Posterior vena cava (tissue), 2 donors: ENCODE measurements at regions not wholly inside any gene's neighbourhood (a gene's known extent, or its start where the extent isn't known, plus 50 kb on each side); places are given as distances from the start of the nearest gene placed in this dataset.

Experiments
- DNase-seq: peaks from one replicate; pipeline ENCODE4 v3.0.0-alpha.2; 2020; ENCODE audit warnings: low spot score
- intact Hi-C, 2 donors: fragments of 100-400 bp; cut with DNase I; formaldehyde crosslinking; loops; one replicate each; pipeline versions ENCODE4 v1.14.1 to v1.14.2; 2022 to 2023
- donor health status: DM: yes; HTN: yes; CAD: no.
- donor health status: DM: yes; HTN: yes; CAD: no.

- intact Hi-C loops = no loop called here
- DNase-seq = no peak
Observed at GRCh38 chr3:124398594-124398993, 331.7 kb upstream of the UMPS start.

- DNase-seq = no peak
- intact Hi-C loops = no loop called here
Observed at GRCh38 chr3:124401843-124402242, 328.4 kb upstream of the UMPS start.

GRCh38 chr3:124402791-124403190 lies 327.5 kb upstream of the UMPS start:
- intact Hi-C loops = no loop called here
- DNase-seq = no peak

- DNase-seq = no peak
- intact Hi-C loops = loop anchor here in 1 of 2 donors (5.0 kb wide), 1 partner anchor 942 kb away; no protein-coding TSS in a partner anchor
Observed at GRCh38 chr3:124404621-124405020, 325.6 kb upstream of the UMPS start.

DNA sequence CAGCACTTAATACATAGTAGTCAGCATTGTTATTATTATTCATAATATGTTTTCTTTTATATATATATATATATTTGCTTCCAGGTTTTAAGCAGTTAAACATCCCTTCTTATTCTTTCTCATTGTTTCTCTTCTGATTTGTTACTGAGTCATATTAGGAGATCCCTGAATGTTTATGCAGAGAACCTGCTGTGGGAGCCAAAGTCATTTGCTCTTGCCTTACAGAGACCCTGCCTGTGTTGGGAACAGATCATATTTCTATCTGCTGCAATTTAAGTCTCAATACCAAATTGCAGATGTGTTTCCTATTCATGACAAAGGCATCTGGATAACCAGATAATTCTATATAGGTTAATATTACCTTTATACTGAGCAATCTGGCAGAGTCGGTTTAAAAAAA lies 323.0 kb upstream of the UMPS start:
- intact Hi-C loops = loop anchor here in 1 of 2 donors (5.0 kb wide), 1 partner anchor 945 kb away; no protein-coding TSS in a partner anchor

DNA sequence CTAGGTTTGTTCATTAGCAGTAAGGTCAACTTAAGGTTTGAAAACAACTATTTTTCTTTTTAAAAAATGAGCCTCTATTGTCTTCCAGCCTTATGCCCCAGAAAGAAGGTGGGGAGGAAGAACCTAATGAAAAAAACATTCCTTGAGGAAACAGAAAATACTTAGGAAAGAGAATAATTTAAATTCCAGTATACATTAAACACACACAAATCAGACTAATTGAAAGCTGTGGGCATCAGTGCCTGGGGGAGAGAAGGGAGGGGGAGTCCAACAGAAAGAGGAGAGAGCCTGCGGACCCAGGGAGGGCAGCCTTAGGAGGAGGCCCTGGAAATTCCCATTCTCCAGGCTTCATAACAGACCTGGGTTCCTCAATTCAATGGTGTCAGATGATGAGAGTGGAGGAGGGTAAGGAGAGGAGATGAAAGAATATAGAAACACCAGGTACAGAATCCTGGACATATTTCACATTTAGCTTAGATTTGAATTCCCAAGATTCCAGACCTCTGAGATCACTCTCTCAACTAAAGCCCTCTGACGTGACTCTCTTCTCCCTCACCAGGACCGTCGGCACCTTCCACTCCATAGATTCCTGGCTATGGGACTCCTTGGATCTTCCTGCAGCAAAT lies 320.5 kb upstream of the UMPS start:
- DNase-seq = no peak
- intact Hi-C loops = loop anchor here in 1 of 2 donors (5.0 to 10.0 kb wide), 2 partner anchors 55 to 947 kb away; no protein-coding TSS in a partner anchor

More for the DNA sequence above, 323.0 kb upstream of the UMPS start:
- no peak for DNase-seq

DNA sequence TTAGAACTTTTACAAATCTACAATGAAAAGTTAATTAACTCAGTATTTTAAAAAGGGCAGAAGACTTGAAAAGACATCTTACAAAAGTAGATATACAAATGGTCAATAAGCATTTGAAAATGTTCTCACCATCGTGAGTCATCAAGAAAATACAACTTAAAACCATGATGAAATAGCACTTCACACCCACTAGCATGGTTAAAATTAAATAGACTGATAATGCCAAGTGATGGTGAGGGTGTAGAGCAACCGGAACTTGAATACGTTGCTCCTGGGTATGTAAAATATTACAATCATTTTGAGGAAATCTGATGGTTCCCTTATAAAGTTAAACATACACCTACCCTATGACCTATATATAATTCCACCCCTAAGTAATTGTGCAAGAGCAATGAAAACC lies 319.8 kb upstream of the UMPS start:
- intact Hi-C loops = loop anchor here in 1 of 2 donors (10.0 kb wide), 1 partner anchor 56 kb away; no protein-coding TSS in a partner anchor
- DNase-seq = no peak

GRCh38 chr3:124411728-124412127 lies 318.5 kb upstream of the UMPS start:
- intact Hi-C loops = loop anchor here in 1 of 2 donors (10.0 kb wide), 1 partner anchor 57 kb away; no protein-coding TSS in a partner anchor
- no peak for DNase-seq

DNA sequence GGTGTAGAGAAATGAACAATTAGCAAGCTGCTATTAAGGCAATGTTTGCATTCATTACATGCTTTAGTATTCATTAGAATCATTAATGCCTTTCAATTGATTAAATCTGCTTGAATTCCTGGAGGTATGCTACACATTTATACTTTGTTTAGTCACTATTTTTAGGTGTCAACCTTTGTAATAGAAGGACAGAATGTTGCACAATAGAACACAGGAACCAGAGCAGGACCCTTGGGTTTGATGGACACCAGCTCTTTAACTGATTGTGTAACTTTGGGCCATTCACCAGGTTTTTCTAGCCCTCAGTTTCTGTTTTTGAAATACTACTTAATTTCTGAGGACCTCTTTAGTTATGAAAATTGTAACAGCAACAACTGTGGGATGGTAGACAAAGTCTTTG lies 317.6 kb upstream of the UMPS start:
- DNase-seq = no peak
- intact Hi-C loops = loop anchor here in 1 of 2 donors (10.0 kb wide), 1 partner anchor 58 kb away; no protein-coding TSS in a partner anchor

DNA sequence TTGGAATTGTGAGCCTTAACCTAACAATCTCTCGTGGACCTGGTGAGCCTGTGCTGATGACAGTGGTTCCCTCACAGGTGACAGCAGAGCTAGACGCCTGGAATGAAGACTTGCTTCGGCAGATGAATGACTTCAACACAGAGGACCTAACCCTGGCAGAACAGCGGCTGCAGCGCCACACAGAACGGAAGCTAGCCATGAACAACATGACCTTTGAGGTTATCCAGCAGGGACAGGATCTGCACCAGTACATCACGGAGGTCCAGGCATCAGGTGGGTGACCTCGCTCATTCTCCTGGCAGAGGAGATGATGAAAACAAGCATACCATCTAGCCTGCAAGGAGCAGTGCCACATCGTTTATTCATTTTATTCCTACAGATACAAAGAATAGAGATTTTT lies 316.9 kb upstream of the UMPS start:
- intact Hi-C loops = loop anchor here in 1 of 2 donors (10.0 kb wide), 1 partner anchor 59 kb away; no protein-coding TSS in a partner anchor

GRCh38 chr3:124413989-124414598 lies 316.2 kb upstream of the UMPS start:
- DNase-seq = no peak
- intact Hi-C loops = loop anchor here in 1 of 2 donors (10.0 kb wide), 1 partner anchor 59 kb away; no protein-coding TSS in a partner anchor

More for the DNA sequence above, 316.9 kb upstream of the UMPS start:
- DNase-seq = no peak

GRCh38 chr3:124415446-124415960 lies 314.7 kb upstream of the UMPS start:
- intact Hi-C loops = loop anchor here in 1 of 2 donors (10.0 kb wide), 1 partner anchor 61 kb away; no protein-coding TSS in a partner anchor
- no peak for DNase-seq

DNA sequence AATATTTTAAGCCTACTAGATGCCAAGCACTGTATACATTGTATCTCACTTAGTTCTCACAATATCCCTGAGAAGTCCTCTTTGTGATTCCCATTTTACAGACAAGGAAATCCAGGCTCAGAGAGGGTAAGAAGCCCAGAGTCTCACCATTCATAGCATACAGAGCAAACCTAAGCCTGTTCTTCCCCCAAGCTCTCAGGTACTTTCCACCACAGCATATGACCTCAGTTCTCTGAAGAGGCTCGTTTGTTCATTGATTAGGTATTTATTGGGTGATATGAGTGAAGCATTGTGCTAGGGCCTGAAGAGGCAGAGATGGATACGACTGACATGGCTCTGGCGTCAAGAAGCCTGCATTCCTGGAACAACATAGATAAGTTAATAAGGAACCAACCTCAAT lies 310.9 kb upstream of the UMPS start:
- intact Hi-C loops = loop anchor here in 1 of 2 donors (10.0 kb wide), 1 partner anchor 65 kb away; no protein-coding TSS in a partner anchor
- DNase-seq = no peak

DNA sequence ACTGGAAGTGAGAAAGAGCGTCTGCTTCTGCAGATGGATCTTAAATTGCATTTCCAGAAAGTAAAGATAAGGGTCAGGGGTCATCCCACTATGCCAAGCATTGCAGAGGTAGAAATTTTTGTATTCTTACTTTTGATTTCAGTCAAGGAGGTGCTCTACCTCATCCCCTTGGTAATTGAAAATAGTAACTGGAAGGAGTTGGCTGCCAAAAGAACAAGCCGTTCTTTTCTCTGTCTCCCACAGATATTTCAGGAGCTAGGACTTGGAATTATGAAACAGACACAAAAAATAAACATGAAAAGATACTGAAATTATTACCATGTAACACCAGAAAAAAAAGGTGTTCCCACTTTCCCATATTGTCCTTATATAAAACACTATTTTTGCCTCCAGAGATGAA lies 309.9 kb upstream of the UMPS start:
- intact Hi-C loops = loop anchor here in 1 of 2 donors (2.0 kb wide), 1 partner anchor 66 kb away; no protein-coding TSS in a partner anchor
- no peak for DNase-seq

GRCh38 chr3:124422805-124423204 lies 307.4 kb upstream of the UMPS start:
- intact Hi-C loops = no loop called here
- DNase-seq = no peak

DNA sequence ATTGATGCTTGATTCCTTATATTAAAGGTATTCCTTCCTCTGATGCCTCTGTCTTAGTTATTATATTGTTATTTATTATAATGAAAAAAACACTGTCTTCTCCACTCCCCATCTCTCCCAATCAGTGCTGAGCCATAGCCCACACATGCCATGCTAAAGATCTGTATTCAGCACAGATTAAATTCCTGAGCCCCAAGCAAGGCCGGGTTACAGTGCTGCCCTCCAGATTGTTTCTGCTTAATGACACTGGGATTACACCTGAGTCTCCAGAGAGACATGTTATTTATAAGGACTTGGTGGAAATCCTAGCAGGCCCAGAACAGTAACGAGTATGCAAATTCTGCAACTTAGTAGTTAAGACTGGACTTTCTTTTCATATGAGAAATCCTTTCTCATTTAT lies 305.9 kb upstream of the UMPS start:
- intact Hi-C loops = no loop called here
- DNase-seq = no peak

DNA sequence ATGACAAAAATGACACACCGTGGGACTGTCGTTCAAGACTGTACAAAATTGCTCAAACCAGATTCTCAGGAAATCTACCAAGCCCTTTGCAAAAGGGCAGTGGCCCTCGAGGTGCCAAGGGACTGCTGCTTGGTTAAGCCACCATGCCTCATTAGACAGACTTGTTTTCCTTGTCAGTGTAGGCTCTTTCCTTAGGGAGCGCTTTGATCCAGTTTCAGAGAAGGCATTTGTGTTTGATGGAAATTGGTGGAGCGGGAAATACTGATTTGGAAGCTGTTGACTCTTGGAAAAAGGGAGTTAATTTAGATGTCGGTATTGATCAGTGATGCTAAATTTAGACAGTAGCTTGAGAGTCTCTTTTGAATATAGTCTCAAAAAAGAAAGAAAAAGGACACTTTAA lies 304.3 kb upstream of the UMPS start:
- intact Hi-C loops = no loop called here
- DNase-seq = no peak

DNA sequence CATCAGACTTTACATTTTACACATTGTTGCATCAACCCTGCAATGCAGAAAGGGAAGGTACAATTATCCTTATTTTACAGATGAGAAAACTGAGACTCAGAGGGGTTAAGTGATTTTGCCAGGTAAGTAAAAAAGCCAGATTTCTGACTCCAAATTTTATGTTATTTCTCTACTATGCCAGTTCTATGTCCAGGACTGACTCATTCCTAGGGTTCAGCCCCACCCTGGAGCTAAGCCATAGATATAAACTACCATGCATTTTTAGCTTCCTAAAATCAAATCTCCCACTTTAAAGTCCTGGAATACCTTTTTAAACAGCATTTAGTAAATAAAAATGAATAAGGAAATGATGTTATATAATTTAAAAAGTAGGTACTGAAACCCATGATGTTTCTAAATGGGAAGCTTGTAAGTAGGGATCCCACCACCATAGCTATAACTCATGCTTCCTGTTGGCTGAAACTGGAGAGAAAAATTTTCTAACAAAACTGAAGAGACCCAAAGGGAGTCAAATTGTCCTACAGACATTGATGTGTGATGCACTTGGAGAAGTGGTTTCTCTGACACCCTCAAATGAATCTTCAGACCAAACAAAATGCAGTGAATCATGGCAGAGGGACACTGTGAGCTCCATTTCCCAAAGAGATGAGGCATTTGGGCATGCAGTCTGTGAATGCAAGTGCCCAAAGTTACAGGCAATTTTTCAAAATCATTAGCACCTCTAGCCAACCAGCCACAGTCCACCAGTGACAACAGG lies 301.7 kb upstream of the UMPS start:
- no peak for DNase-seq
- intact Hi-C loops = no loop called here

DNA sequence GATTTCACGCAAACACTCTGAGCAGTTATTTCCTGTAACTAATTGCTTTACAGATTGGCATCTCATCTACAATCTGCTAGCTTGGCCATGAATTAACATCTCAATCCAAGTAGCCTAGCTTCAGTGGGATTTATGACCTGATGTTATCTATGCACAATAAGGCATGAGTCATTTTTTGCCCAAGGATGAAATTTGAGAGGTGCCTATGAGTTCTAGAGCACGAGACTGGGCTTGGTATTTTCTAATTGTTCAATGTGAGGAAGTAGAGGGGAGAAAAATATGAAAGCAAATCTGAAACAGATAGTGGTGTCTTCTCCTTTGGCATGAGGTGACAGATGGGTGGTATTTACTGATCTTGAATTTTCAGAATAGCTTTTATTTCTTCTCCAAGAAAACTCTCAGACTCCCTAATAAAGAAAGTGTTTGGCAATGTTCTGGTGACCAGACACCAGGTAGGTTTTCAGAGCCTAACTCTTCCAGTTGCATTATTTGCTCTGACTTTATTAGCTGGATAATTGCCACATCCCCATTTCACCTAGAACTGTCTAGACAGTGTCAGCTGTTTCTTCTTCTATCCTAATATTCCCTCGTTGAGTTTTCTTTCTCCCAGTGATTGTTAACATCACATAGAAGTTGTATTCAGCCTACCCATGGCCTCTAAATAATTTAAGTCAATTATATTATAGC lies 301.0 kb upstream of the UMPS start:
- no peak for DNase-seq
- intact Hi-C loops = no loop called here
